HG03097 (cell line): ENCODE measurements at regions not wholly inside any gene's neighbourhood (a gene's known extent, or its start where the extent isn't known, plus 50 kb on each side); places are given as distances from the start of the nearest gene placed in this dataset.
"Not testable (repeated sequence)": the region's sequence is repeated elsewhere in the genome, so short reads cannot be mapped to it uniquely, and the experiment has no call there.

Experiments
- ATAC-seq: cut with Tn5 transposase; IDR thresholded peaks from one replicate; pipeline ENCODE4 v1.9.1; 2021; ENCODE audit not compliant: unreplicated experiment, low FRiP score

GRCh38 chr9:16267281-16268066, 603.0 kb downstream of the BNC2 start:
- no peak for ATAC-seq

- ATAC-seq = no peak
Measured at GRCh38 chr9:16268067-16268881, 602.2 kb downstream of the BNC2 start.

GRCh38 chr9:16271967-16272366, 598.5 kb downstream of the BNC2 start:
- no peak for ATAC-seq

- ATAC-seq = no peak
Measured at GRCh38 chr9:16272776-16273175, 597.7 kb downstream of the BNC2 start.

GRCh38 chr9:16275795-16276624, 594.5 kb downstream of the BNC2 start:
- no peak for ATAC-seq

- no peak for ATAC-seq
Measured at GRCh38 chr9:16276866-16277265, 593.6 kb downstream of the BNC2 start.

GRCh38 chr9:16277471-16277960, 593.0 kb downstream of the BNC2 start:
- ATAC-seq = no peak

- no peak for ATAC-seq
Measured at GRCh38 chr9:16278326-16278999, 592.0 kb downstream of the BNC2 start.

GRCh38 chr9:16281707-16282106, 588.8 kb downstream of the BNC2 start:
- ATAC-seq = no peak

- no peak for ATAC-seq
Measured at GRCh38 chr9:16282216-16282615, 588.3 kb downstream of the BNC2 start.

GRCh38 chr9:16282718-16283117, 587.8 kb downstream of the BNC2 start:
- ATAC-seq = no peak

- no peak for ATAC-seq
Measured at GRCh38 chr9:16286160-16286559, 584.3 kb downstream of the BNC2 start.

- ATAC-seq = no peak
Measured at GRCh38 chr9:16289639-16290038, 580.8 kb downstream of the BNC2 start.

GRCh38 chr9:16290169-16290568, 580.3 kb downstream of the BNC2 start:
- no peak for ATAC-seq

GRCh38 chr9:16291921-16292320, 578.5 kb downstream of the BNC2 start:
- no peak for ATAC-seq

GRCh38 chr9:16293610-16294009, 576.9 kb downstream of the BNC2 start:
- no peak for ATAC-seq

- no peak for ATAC-seq
Measured at GRCh38 chr9:16294133-16294770, 576.2 kb downstream of the BNC2 start.

GRCh38 chr9:16294940-16295339, 575.5 kb downstream of the BNC2 start:
- not testable (repeated sequence) for ATAC-seq

GRCh38 chr9:16299368-16299767, 571.1 kb downstream of the BNC2 start:
- ATAC-seq = not testable (repeated sequence)

- no peak for ATAC-seq
Measured at GRCh38 chr9:16303506-16303905, 567.0 kb downstream of the BNC2 start.
